KOPT-K1 (cell line): ENCODE measurements at regions not wholly inside any gene's neighbourhood (a gene's known extent, or its start where the extent isn't known, plus 50 kb on each side); places are given as distances from the start of the nearest gene placed in this dataset.

Source experiments
- H3K27ac ChIP-seq: fragments of 200-600 bp; sonication (generic); 2 replicates; pipeline ENCODE4 v1.5.1; 2016; ENCODE audit warnings: antibody characterized with exemption, mild to moderate bottlenecking, low read depth, low read length; ENCODE audit not compliant: poor library complexity, severe bottlenecking
- H3K36me3 ChIP-seq: fragments of 200-600 bp; sonication (generic); 2 replicates; pipeline ENCODE4 v1.5.1; 2017; ENCODE audit warnings: antibody characterized with exemption, mild to moderate bottlenecking, low read length, moderate library complexity; ENCODE audit not compliant: insufficient read depth
- H3K9me3 ChIP-seq: fragments of 200-600 bp; sonication (generic); 2 replicates; pipeline ENCODE4 v1.5.1; 2017; ENCODE audit warnings: antibody characterized with exemption, low read length, mild to moderate bottlenecking; ENCODE audit not compliant: insufficient read depth, poor library complexity, severe bottlenecking

DNA sequence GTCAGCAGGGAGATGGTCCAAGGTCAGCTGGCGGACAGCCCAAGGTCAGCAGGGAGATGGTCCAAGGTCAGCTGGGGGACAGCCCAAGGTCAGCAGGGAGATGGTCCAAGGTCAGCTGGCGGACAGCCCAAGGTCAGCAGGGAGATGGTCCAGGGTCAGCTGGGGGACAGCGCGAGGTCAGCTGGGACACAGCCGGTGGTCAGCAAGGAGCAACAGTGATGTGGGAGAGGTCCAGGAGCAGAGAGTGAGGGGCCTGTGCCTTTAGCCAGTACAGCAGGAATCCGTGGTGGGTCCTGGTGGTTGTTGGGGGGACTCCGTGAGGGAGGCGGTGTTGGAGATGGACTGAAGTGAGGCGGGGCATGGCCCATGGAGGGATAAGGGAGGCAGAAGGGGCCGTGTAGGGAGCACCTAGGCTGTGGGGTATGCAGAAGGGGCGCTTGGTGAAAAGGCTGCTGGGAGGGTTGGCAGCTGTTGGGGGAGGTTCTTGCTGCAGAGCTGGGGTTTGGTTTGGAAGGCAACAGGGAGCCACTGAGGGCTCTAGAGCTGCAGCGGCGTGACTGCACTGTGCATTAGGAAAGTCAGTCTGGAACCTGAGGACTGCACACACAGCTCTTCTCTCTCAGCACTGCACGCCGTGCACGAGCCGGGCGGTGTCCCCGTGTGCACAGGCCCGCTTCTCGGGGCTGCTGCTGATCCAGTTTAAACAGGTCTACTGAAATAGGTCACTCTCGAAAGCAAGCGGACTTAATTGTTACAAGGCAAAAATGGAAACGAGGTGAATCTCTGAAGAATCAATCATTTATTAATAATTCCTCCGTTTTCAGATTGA is 76.2 kb upstream of the HDAC4 start:
- no peaks in the 10 kb centered on the region for H3K9me3 ChIP-seq
- no peaks in the 10 kb centered on the region for H3K36me3 ChIP-seq
- H3K27ac ChIP-seq: no peak overlapping the region

DNA sequence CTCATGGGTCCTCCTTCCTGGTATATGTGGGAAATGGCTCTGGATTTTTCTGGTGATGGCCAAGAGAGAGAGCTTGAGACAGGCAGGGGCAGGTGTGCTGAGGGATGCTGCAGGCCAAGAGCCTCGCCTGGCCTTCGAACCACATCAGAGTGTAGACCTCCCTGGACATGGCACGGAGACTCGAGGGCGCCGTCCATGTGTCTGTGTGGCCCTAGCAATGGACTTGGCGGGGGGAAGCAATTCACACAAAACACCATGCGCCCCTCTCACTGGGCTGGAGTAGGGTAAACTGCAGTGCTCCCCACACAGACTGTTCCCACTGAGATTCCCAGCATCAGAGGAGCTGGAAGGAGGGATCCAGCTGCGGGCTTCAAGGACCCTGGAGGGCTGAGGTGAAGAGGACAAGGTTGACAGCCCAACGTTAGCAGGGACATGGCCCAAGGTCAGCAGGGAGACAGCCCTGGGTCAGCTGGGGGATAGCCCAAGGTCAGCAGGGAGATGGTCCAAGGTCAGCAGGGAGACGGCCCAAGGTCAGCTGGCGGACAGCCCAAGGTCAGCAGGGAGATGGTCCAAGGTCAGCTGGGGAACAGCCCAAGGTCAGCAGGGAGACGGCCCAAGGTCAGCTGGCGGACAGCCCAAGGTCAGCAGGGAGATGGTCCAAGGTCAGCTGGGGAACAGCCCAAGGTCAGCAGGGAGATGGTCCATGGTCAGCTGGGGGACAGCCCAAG is 75.4 kb upstream of the HDAC4 start:
- H3K9me3 ChIP-seq: no peaks in the 10 kb centered on the region
- H3K36me3 ChIP-seq: no peaks in the 10 kb centered on the region
- H3K27ac ChIP-seq: no peak overlapping the region

DNA sequence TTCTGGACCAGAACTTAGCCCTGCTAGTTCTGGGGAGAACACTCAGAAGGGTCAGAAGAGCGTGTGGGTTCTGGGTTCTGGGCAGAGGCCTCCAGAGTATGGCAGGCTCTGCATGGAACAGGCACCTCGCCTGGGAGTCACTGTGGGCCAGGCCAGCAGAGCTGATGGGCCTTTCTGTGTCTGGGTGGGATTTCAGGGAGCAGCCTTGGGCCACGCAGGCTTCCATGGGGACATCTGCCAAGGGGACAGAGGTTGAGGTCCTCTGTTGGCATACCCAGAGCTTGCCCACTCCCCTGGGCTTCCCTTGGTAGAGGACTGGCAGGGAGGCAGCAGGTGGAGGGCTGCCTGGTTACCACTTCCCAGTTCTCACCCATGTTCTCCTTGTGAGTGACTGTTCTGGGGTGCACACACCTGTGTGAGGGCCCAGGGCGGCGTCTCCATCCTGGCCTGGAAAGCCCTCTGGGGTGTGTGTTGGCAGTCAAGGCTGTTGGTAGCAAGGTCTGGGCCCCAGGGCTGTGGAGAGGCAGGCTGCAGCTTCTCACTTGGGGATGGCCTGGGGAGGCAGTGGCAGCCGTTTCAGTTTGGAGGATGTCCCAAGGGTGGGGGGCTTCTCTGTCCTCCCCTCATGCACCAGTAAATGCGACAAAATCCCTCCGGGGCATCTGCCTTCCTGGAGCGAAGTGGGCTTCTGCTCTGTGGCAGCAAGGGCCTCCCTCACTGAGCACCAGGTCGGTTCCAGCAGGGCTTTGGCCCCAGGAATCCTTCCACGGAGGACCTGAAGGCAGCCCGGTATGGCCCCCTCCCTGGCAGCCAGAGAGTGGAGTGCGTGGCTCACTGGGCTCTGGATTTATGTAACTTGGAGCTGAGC is 74.6 kb upstream of the HDAC4 start:
- H3K36me3 ChIP-seq: no peaks in the 10 kb centered on the region
- H3K9me3 ChIP-seq: no peaks in the 10 kb centered on the region
- H3K27ac ChIP-seq: no peak overlapping the region

DNA sequence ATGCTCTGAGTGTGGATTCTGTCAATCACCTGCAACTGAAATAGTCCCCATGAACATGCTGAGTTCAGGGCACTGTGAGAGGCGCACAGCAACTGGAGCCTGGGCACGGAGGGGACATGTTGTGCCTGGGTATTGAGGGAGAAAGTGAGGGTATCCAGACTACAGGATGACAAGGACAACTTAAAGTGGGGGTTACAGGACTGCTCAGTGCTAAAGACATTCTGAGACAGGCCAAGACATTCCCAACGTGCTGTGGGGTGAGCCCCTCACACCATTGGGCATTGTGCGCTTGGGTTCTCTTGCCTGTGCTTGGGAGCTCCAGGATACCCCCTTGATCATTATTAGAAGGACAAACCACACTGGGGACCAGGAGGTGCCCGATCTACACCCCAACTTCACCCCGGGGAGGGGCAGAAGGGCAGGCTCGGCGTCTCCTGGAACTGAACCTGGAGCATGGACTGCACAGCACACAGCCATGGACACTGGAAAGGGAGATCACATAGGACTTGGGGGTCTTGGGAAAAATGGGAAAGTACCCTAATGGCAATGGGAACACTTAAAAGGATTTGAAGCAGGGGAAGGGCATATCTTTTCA is 72.5 kb upstream of the HDAC4 start:
- no peak overlapping the region for H3K27ac ChIP-seq
- no peaks in the 10 kb centered on the region for H3K9me3 ChIP-seq
- no peaks in the 10 kb centered on the region for H3K36me3 ChIP-seq

DNA sequence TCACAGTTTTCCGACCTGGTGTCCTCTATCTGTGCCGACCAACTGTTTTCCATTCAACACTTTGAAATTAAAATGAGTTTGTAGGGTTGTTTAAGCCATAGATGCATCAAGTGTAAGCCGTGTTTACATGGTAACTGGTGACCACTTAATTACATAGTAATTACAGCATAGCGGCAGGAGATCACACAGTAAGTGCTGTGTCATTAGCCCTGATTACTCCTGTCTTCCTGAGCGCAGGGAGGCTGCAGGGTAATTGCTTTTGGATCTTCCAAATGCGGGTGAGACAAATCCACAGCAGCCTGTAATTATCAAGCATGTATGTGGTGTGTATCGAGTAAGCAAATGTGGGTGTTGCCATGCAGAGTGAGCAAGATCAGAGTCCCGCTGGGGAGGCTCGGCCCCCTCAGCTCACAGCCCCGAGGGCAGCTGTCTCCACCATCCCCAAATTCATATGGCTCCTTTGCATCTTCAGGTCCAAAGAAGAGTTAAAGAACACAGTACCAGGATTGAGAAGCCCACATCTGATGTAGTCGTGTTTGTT is 71.5 kb upstream of the HDAC4 start:
- H3K27ac ChIP-seq: no peak overlapping the region
- no peaks in the 10 kb centered on the region for H3K36me3 ChIP-seq
- H3K9me3 ChIP-seq: no peaks in the 10 kb centered on the region

DNA sequence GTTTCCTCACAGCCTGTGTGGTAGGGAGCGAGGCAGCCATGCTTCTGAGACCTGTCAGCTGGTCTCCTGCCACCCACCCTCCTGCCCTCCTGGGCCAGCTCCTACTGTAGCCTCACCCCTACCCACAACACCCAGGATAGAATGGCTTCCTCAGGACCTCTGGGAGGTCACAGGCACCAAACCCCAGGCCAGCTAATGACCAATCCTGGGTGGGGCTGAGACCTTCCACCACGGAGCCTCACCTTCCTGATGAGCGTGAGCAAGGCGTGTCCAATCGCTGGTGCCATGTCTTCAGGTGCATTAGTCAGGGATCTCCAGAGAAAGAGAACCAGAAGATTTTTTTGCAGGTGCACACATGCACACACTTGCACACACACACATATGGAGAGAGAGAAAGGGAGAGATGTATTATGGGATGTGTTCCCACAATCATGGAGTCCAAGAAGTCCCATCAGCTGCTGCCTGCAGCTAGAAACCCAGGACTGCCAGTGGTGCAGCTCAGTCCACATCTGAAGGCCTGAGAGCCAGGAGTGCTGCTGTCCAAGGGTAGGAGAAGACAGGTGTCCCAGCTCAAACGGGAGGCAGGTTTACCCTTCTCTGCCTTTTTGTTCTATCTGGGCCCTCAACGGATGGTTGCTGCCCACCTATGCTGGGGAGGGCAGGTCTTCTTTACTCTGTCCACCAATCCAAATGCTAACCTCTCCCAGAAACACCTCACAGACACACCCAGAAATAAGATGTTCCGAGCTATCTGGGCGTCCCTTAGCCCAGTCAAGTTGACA is 70.4 kb upstream of the HDAC4 start:
- Histone ChIP-seq H3K36me3 (no peaks in the 10 kb centered on the region), H3K27ac (no peak overlapping the region), H3K9me3 (no peaks in the 10 kb centered on the region)

DNA sequence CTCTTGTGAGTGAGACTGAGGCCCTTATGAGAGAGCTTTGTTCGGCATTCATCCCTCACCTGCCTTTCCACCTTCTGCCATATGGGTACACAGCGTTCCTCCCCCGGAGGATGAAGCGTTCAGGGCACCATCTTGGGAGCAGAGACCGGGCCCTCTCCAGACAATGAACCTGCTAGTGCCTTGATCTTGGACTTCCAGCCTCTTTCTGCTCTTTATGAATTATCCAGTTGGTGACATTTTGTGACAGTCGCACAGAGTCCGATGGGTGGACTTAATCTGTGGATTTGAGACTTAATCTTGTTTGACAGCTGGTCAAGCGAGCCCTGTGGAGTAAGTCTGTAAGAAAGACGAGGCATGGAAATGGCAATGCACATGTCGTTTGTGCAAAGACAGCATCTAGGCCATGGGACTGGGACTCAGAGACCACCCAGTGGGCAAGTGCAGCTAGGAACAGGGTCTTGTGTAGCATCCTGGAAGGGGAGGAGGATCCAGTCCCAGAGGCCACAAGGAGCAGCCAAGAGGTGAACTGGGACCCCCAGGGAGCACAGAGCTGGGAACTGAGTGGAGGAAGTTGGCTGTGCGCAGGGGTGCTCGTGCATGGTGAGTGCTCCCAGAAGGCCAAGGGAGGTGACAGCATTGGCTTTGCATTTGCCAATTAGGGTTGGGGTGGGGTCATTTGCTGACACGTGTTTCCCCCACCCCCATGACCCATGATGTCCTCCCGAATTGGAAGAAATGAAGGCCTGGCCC is 69.5 kb upstream of the HDAC4 start:
- Histone ChIP-seq H3K27ac (no peak overlapping the region), H3K9me3 (no peaks in the 10 kb centered on the region), H3K36me3 (no peaks in the 10 kb centered on the region)

DNA sequence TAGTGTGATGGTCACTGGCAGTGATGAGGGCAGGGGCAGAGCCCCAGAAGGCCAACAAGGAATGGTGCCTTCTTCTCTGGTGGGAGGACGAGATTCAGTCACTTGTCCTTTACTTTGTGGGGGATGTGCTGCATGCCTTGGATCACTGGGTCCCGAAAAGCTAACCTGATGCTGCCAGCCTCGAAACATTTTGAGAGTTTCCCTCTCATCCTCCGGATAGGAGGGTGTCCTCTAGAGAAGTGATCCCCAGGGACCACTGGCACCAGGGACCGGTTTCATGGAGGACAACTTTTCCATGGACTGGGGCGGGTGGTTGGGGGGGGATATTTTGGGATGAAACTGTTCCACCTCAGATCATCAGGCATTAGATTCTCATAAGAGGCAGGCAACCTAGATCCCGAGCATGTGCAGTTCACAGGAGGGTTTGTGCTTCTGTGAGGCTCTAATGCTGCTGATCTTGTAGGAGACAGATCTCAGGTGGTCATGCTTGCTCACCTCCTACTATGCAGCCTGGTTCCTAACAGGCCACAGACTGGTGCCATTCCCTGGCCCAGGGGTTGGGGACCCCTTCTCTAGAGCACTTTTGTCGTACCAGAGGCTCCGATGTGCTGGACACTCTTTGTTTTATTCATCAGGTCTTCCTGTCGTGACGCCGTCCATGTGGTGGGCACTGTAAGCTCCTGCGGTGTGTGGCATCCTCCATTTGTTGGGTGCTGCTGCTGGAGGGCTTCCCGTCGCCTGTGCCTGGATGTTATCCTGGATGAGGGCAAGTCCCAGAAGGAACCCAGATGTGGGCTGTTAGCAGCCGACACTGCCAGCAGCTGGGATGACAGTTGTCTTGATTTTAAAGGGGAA is 68.5 kb upstream of the HDAC4 start:
- Histone ChIP-seq H3K27ac (no peak overlapping the region), H3K36me3 (no peaks in the 10 kb centered on the region), H3K9me3 (no peaks in the 10 kb centered on the region)

DNA sequence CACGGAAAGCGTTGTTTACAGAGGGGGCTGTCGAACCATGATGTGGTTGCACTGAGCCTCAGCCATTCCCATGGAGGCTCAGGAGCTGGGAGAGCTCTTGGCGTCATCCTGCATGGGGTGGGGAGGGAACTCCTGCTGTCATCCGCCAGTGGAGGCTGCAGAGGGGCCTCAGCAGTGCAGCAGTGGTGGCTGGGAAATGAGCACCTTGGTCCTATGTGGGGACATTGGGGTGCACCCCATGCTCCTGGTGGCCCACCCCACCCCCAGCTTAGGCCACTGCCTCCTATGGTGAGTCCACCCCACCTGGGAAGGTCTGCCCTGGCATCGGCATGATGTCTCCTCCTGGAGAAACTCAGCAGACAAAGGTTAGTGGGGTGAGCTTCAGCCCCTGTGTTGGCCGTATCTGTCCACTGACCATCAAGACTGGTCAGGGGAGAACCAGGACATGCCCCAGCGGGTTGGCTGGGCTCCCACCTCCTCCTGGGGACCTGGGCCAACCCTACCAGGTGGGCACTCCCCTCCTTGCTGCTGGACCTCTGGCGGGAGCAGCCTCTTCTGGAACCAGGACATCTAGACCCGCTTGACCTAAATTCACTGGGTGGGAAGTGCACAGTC is 67.8 kb upstream of the HDAC4 start:
- Histone ChIP-seq H3K9me3 (no peaks in the 10 kb centered on the region), H3K36me3 (no peaks in the 10 kb centered on the region), H3K27ac (no peak overlapping the region)

DNA sequence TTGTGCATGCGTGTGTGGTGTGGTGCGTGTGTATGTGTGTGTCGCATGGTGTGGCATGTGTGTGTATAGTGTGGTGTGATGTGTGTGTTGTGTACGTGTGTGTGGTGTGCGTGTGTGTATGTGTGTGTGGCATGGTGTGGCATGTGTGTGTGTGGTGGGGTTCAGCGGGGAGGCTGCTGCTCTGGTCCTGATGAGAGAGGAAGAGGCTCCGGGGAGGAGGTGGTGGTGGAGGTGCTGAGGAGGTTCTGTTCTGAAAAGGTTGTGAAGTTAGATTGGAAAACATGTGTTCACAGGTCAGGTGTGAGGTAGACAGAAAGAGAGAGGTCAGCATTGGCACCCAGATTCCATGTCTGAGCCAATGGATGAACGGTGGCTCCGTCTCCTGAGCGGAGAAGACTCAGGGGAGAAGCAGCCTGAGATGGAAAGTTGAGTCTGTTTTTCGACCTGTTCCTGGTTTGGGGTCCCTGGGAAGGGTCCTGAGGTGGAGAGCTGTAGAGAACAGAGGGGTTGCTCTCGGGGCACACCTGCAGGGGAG is 67.2 kb upstream of the HDAC4 start:
- H3K9me3 ChIP-seq: no peaks in the 10 kb centered on the region
- no peak overlapping the region for H3K27ac ChIP-seq
- no peaks in the 10 kb centered on the region for H3K36me3 ChIP-seq

DNA sequence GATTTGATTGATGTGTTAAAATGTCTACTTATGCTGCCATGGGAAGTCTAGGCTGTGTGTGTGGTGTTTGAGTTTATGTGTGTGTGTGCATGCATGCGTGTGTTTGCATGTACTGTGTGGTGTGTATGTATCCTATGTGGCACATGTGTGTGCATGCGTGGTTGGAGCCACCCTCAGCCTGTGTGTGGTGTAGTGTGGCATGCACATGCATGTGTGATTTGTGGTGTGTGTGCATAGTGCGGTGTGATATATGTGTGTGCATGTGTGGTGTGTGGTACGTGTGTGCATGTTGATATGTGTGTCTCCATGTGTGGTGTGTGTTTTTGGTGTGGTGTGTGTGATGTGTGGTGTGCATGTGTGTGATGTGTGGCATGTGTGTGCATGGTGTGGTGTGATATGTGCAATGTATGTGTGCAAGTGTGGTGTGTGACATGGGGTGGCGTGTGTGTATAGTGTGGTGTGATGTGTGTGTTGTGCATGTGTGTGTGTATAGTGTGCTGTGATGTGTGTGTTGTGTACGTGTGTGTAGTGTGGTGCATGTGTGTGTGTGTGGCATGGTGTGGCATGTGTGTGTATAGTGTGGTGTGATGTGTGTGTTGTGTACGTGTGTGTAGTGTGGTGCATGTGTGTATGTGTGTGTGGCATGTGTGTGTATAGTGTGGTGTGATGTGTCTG is 66.6 kb upstream of the HDAC4 start:
- Histone ChIP-seq H3K36me3 (no peaks in the 10 kb centered on the region), H3K27ac (no peak overlapping the region), H3K9me3 (no peaks in the 10 kb centered on the region)

DNA sequence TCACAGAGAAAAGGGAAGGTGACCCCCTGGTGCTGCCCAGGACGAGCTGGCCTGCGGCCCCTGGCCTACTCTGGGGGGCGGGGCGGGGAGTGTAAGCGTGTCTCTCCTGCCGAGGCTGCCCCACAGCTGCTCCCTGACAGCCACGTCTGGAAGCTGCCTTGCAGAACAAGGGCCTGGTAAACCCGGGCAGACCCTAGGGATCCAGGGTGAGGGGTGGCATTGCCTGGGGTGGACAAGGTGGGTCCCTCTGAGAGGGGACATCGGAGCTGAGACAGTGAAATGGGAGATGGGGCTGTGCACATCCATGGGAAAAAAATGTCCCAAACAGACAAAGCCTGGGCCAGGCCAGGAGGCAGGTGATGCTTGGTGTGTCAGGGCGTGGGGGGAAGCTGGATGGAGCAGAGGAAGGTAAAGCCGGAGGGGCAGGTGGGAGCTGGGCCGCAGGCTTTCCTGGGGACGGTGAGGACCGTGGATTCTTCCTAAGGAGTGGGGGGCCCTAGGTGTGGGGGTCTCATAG is 66.0 kb upstream of the HDAC4 start:
- no peaks in the 10 kb centered on the region for H3K9me3 ChIP-seq
- no peaks in the 10 kb centered on the region for H3K36me3 ChIP-seq
- no peak overlapping the region for H3K27ac ChIP-seq
